Fibroblast of mammary gland (primary cell): ENCODE measurements at regions not wholly inside any gene's neighbourhood (a gene's known extent, or its start where the extent isn't known, plus 50 kb on each side); places are given as distances from the start of the nearest gene placed in this dataset.

Experiments
- DNase-seq: peaks from one replicate; pipeline ENCODE4 v3.0.0-alpha.2; 2010; ENCODE audit warnings: low read depth
- H3K4me3 ChIP-seq: 2 replicates; pipeline ENCODE4 v1.5.1; 2011; ENCODE audit warnings: low read depth, mild to moderate bottlenecking, low read length, moderate library complexity; ENCODE audit not compliant: control insufficient read depth
- CTCF ChIP-seq: conservative IDR thresholded peaks from 2 replicates; pipeline ENCODE4 v1.5.1; 2011; ENCODE audit warnings: low read depth, low read length, inconsistent platforms; ENCODE audit not compliant: control insufficient read depth, insufficient read depth

GRCh38 chr2:156874707-156875106 is 382.8 kb upstream of the GALNT5 start:
- DNase-seq = no peak
- H3K4me3 ChIP-seq = no peak overlapping the region
- TF ChIP-seq CTCF = no peak

GRCh38 chr2:156883804-156884203 is 373.7 kb upstream of the GALNT5 start:
- no peak for TF ChIP-seq CTCF
- H3K4me3 ChIP-seq = no peak overlapping the region
- peak; percentile 76 for DNase-seq

- DNase-seq = no peak
- no peak overlapping the region for H3K4me3 ChIP-seq
These were observed 373.3 kb upstream of the GALNT5 start for GRCh38 chr2:156884216-156884615.

GRCh38 chr2:156890529-156891148 is 366.9 kb upstream of the GALNT5 start:
- no peak for TF ChIP-seq CTCF

More at GRCh38 chr2:156884216-156884615, 373.3 kb upstream of the GALNT5 start:
- TF ChIP-seq CTCF = no peak

GRCh38 chr2:156891609-156892008 is 365.9 kb upstream of the GALNT5 start:
- DNase-seq = no peak
- TF ChIP-seq CTCF = no peak
- H3K4me3 ChIP-seq = no peak overlapping the region

More at GRCh38 chr2:156890529-156891148, 366.9 kb upstream of the GALNT5 start:
- H3K4me3 ChIP-seq = no peak overlapping the region
- DNase-seq = no peak

- H3K4me3 ChIP-seq = peak overlapping the region; percentile 28
- TF ChIP-seq CTCF = peak; percentile 62
- DNase-seq = peak; percentile 68
These were observed 364.8 kb upstream of the GALNT5 start for GRCh38 chr2:156892467-156893281.
